Activated CD4-positive, alpha-beta T cell treated with anti-CD3 and anti-CD28 coated beads, Interleukin-2, amount 10 ng/mL, durations not matched to agents 7 days and 5 days (primary cell): ENCODE measurements at regions not wholly inside any gene's neighbourhood (a gene's known extent, or its start where the extent isn't known, plus 50 kb on each side); places are given as distances from the start of the nearest gene placed in this dataset.

ENCODE experiments used
- CTCF ChIA-PET: fragments of 350-600 bp; sonication (Branson Sonifier 250); formaldehyde crosslinking; loops from one replicate; lab custom pipeline; 2021; ENCODE audit warnings: antibody characterized with exemption; lab: Charles Lee
- POLR2A ChIA-PET: fragments of 350-600 bp; sonication (Branson Sonifier 250); formaldehyde crosslinking; loops from one replicate; lab custom pipeline; 2021; ENCODE audit warnings: antibody characterized with exemption; lab: Charles Lee
- DNase-seq: peaks from one replicate; pipeline ENCODE4 v3.0.0-alpha.2; 2020
- H3K27ac Mint-ChIP-seq: one replicate; pipeline ENCODE4 v1.8.0; 2021; ENCODE audit warnings: mild to moderate bottlenecking, moderate library complexity, mixed read lengths
- H3K27me3 Mint-ChIP-seq: one replicate; pipeline ENCODE4 v1.8.0; 2021; ENCODE audit warnings: mixed read lengths
- H3K36me3 Mint-ChIP-seq: one replicate; pipeline ENCODE4 v1.8.0; 2021; ENCODE audit warnings: low read depth, mixed read lengths
- H3K4me1 Mint-ChIP-seq: one replicate; pipeline ENCODE4 v1.8.0; 2021; ENCODE audit warnings: mixed read lengths
- H3K4me3 Mint-ChIP-seq: one replicate; pipeline ENCODE4 v1.8.0; 2021; ENCODE audit warnings: mild to moderate bottlenecking, moderate library complexity, mixed read lengths
- H3K9me3 Mint-ChIP-seq: one replicate; pipeline ENCODE4 v1.8.0; 2021; ENCODE audit warnings: mixed read lengths

DNA sequence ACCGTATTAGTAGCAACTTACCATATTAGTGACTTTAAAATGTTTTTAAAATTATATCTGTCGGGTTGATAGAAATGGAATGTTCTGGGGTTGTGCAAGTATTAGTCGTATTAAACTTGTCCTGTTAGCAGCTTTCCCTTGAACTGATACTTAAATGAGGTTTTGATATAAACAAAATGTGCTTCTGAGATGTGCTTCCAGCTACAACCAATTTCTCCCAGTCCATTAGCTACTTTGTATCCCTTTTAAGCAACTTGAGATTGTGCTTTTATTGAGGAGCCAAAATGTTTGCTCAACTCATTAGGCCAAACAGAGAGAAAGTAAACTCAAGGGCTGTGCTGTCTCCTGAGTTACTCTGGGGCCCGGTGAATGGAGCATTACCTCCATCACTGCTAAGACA lies 255.0 kb upstream of the RBFOX1 start:
- Mint-ChIP-seq H3K36me3 (no peaks in the 10 kb centered on the region), H3K9me3 (peaks cover 11% of the 10 kb centered on the region), H3K4me1 (no peaks in the 10 kb centered on the region), H3K27ac (no peak overlapping the region), H3K27me3 (no peaks in the 10 kb centered on the region), H3K4me3 (no peak overlapping the region)
- no peak for DNase-seq
- ChIA-PET CTCF (no interaction called here), POLR2A (no interaction called here)

DNA sequence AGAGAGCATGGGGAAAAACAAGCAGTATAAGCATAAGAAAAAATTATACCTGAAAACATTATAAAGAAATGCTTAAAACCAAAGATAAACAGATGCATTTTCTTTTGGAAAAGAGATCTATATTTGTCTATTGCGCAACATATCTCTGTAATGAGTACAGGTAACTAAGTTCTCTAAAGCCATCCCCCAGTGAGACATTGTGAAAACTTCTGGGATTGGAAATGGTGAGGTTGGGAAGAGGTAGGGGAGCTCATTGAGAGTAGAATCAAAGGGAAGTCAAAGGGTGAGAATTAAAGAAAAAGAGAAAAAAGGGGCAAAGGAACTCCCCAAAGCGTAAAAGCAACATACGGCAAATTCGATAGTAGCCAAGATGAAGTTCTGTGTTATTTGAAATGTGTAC lies 257.9 kb upstream of the RBFOX1 start:
- POLR2A ChIA-PET = no interaction called here
- H3K4me3 Mint-ChIP-seq = no peak overlapping the region

DNA sequence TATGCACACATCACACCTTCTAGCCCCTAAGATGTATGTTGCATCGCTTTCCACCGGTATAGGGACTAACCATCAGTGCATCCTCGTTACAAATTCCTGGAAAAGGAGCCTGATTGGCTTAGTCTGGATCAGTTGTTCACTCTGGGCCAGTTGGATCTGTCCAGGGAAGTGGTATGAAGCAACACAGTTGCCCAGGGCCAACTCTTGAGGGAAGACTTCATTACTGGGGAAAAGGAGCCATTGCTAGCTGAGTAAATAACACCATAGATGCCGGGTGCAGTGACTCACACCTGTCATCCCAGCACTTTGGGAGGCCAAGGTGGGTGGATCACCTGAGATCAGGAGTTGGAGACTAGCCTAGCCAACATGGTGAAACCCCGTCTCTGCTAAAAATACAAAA lies 275.2 kb upstream of the RBFOX1 start:
- Mint-ChIP-seq H3K9me3 (peaks cover 25% of the 10 kb centered on the region), H3K27me3 (no peaks in the 10 kb centered on the region), H3K36me3 (no peaks in the 10 kb centered on the region), H3K4me1 (no peaks in the 10 kb centered on the region), H3K4me3 (no peak overlapping the region), H3K27ac (no peak overlapping the region)
- POLR2A ChIA-PET = no interaction called here
- CTCF ChIA-PET = no interaction called here
- no peak for DNase-seq

More for the DNA sequence above, 257.9 kb upstream of the RBFOX1 start:
- CTCF ChIA-PET = no interaction called here
- Mint-ChIP-seq H3K27ac (no peak overlapping the region), H3K4me1 (no peaks in the 10 kb centered on the region), H3K9me3 (peaks cover 10% of the 10 kb centered on the region), H3K27me3 (no peaks in the 10 kb centered on the region), H3K36me3 (no peaks in the 10 kb centered on the region)
- DNase-seq = no peak

DNA sequence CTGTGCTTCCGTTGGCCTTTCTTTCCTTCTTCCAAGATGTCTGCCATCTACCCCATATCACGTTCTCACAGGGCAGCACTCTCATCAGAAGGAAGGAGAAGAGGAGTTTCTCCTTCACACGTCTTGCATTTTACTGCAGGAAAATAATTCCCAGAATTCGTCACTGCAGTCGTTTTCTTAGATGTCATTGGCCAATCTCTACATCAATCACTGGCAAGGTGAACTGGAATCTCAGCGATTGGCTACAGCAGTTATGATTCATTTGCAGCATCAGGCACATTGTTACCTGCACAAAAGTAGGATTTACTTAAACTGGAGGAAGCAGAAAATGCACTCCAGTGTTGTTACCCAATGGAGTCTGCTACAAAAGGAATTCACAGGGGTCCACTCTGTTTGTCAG lies 277.2 kb upstream of the RBFOX1 start:
- H3K36me3 Mint-ChIP-seq = no peaks in the 10 kb centered on the region
- CTCF ChIA-PET = no interaction called here
- peaks cover 24% of the 10 kb centered on the region for H3K9me3 Mint-ChIP-seq
- no peaks in the 10 kb centered on the region for H3K4me1 Mint-ChIP-seq
- H3K27me3 Mint-ChIP-seq = no peaks in the 10 kb centered on the region
- H3K27ac Mint-ChIP-seq = no peak overlapping the region
- no peak for DNase-seq
- no peak overlapping the region for H3K4me3 Mint-ChIP-seq
- POLR2A ChIA-PET = no interaction called here

DNA sequence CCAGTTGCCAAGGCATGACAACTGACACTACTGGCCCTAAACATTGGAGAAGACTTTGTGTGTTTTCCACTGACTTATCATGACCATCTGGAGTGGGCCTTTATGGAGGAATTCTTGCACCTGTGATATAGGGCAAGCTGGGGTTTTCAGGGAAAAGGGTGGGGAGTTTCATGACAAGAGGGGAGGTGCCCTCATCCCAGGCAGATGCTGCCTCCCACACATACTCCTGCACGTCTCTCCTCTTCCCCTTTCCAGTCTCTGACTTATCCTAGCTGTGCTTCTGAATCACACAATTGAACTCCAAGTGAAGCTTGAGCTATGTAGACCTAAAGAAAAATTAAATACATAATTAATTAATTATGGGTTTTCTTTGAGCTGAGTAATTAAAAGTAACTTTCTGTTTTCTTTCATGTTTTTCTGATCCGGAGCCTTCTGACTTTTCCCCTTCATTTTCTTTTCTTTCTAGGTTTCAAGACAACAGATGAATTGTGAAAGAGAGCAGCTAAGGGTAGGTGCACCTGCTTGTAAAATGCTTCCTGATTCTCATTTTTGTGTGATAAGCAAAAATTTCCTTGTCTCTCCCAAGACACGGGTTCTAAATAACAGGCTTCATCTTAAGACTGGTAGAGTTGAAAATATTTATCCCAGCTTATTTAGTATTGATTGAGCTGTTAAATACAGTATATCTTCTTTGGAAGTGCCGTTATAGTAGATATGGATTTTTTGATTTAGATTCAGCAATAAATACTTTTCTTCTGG lies 280.9 kb upstream of the RBFOX1 start:
- DNase-seq = no peak
- Mint-ChIP-seq H3K9me3 (peaks cover 16% of the 10 kb centered on the region), H3K27ac (no peak overlapping the region), H3K4me3 (no peak overlapping the region), H3K36me3 (no peaks in the 10 kb centered on the region), H3K27me3 (no peaks in the 10 kb centered on the region), H3K4me1 (no peaks in the 10 kb centered on the region)
- POLR2A ChIA-PET = no interaction called here
- CTCF ChIA-PET = no interaction called here

DNA sequence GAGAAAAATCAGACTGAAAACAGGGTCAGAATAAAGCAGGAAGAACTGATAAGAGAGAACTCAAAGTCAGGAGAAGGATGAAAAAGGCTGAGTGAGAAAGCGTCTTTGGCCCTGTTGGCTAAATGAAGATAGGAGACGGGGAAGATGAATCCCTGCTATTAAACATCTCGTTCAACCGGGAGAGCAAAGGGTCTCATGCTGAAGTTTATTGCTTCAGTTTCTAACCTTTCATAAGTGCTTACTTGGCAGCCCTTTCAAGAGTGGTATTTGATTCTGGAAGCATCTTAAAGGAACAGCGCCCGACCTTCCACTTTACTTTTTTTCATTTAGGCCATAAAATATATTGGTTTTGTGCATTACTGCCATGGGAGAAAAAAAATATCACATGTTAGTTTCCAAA lies 288.3 kb upstream of the RBFOX1 start:
- H3K9me3 Mint-ChIP-seq = peaks cover 9% of the 10 kb centered on the region
- no peaks in the 10 kb centered on the region for H3K27me3 Mint-ChIP-seq
- no peak overlapping the region for H3K27ac Mint-ChIP-seq
- H3K36me3 Mint-ChIP-seq = no peaks in the 10 kb centered on the region
- POLR2A ChIA-PET = no interaction called here
- no peaks in the 10 kb centered on the region for H3K4me1 Mint-ChIP-seq
- no peak for DNase-seq
- CTCF ChIA-PET = no interaction called here
- no peak overlapping the region for H3K4me3 Mint-ChIP-seq

DNA sequence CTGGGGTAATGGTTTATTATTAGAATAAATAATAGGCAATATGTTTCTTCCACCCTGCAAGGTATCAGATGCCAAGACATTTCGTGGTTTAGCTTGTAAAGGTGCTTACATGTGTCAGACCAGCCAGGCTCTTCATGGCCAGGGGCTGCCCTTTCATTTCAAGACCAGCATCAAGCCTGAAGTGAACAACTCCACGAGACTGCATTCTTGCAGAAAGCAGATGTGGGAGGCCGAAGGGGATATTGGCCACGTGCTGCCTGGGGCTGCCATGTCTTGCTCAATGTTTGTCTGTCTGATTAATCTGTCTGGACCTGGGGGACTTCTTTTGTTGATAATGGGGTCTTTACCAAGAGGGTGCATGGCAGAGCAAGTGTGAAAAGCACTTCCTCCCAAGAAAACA lies 294.2 kb upstream of the RBFOX1 start:
- Mint-ChIP-seq H3K27ac (no peak overlapping the region), H3K4me3 (no peak overlapping the region), H3K4me1 (no peaks in the 10 kb centered on the region), H3K27me3 (no peaks in the 10 kb centered on the region), H3K9me3 (peaks cover 4% of the 10 kb centered on the region), H3K36me3 (no peaks in the 10 kb centered on the region)
- ChIA-PET POLR2A (no interaction called here), CTCF (no interaction called here)
- no peak for DNase-seq

DNA sequence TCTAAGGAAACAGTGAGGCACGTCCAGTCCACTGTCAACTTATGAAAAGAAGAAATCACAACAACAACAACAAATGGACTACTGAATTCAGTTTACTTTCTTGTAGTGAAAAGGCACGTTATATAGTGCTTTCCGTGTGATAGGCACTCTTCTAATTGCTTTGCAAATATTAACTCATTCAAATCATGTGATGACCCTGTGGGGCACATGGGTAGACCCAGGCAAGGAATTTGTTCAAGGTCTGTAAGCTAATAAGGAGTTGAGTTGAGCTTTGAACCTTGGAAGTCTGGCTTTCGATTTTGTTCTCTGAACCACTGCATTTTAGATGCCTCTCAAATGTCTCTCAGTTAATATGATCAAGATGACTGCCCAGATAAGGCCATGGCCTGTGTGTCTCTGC lies 295.1 kb upstream of the RBFOX1 start:
- Mint-ChIP-seq H3K27ac (no peak overlapping the region), H3K27me3 (no peaks in the 10 kb centered on the region), H3K4me3 (no peak overlapping the region), H3K9me3 (peaks cover 4% of the 10 kb centered on the region), H3K36me3 (no peaks in the 10 kb centered on the region), H3K4me1 (no peaks in the 10 kb centered on the region)
- no peak for DNase-seq
- POLR2A ChIA-PET = no interaction called here
- CTCF ChIA-PET = interaction anchor here (0.6 to 0.8 kb wide), 2 partner anchors 10 to 951 kb away, joined by 4 read pairs; no protein-coding TSS in a partner anchor

DNA sequence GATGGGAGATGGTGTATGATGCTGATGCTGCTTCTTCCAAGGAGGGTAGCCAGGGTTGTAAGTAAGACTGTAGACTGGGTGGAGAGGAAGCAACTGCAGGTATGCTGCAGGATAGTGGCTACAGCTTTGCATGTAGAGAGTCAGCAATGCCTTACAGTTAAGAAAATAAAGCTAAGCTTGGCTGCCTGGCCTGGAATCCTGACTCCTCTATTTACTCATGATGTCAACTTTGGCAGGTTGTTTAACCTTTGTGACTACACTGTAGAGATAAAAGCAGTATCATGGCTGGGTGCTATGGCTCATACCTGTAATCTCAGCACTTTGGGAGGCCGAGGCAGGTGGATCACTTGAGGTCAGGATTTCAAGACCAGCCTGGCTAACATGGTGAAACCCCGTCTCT lies 301.6 kb upstream of the RBFOX1 start:
- CTCF ChIA-PET = no interaction called here
- POLR2A ChIA-PET = no interaction called here
- Mint-ChIP-seq H3K36me3 (no peaks in the 10 kb centered on the region), H3K9me3 (peaks cover 8% of the 10 kb centered on the region), H3K4me1 (no peaks in the 10 kb centered on the region), H3K27ac (no peak overlapping the region), H3K27me3 (no peaks in the 10 kb centered on the region), H3K4me3 (no peak overlapping the region)
- DNase-seq = no peak

DNA sequence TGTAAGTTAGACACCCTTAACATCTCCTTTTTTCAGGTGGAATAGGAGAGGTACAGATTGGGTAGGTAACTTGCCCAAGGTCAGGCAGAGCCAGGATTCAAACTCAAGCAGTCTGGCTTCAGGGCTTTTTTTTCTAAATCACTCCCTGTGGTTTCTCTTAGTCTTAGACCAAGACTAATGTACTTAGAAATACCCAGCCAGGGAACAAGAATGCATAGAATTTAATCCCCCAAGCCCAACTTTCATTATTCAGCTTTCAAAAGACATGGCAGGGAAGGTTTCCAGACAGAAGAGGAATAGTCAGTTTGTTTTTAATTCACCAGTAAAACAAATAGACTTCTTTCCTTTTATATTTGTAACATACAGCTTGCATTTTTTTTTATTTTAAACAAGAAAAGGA lies 305.2 kb upstream of the RBFOX1 start:
- no peaks in the 10 kb centered on the region for H3K27me3 Mint-ChIP-seq
- ChIA-PET CTCF (interaction anchor here (0.5 to 1.2 kb wide), 2 partner anchors 10 to 402 kb away, joined by 4 to 5 read pairs; no protein-coding TSS in a partner anchor), POLR2A (no interaction called here)
- H3K4me1 Mint-ChIP-seq = no peaks in the 10 kb centered on the region
- peaks cover 4% of the 10 kb centered on the region for H3K9me3 Mint-ChIP-seq
- no peaks in the 10 kb centered on the region for H3K36me3 Mint-ChIP-seq
- H3K27ac Mint-ChIP-seq = no peak overlapping the region
- DNase-seq = no peak
- H3K4me3 Mint-ChIP-seq = no peak overlapping the region

DNA sequence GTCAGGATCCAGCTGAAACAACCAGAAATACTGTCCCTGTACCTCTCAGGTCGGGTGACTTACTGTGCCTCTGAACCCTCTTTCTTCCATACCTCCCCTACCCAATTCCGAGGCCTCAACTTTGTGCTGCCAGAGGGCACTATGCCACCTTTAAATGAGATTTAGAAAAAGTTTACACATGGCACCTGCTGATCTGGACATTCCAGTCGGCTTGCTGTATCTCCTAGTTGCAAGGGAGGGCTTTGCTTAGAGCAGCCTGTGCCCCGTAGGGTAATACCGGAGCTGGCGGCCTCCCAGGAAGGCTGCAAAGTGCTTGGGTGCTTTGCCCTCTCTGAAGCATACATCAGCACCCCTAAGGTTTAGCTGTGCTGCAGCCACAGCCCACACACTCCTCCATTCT lies 306.0 kb upstream of the RBFOX1 start:
- Mint-ChIP-seq H3K4me1 (no peaks in the 10 kb centered on the region), H3K36me3 (no peaks in the 10 kb centered on the region), H3K9me3 (peaks cover 4% of the 10 kb centered on the region), H3K27me3 (no peaks in the 10 kb centered on the region), H3K27ac (no peak overlapping the region), H3K4me3 (no peak overlapping the region)
- ChIA-PET POLR2A (no interaction called here), CTCF (interaction anchor here (1.2 kb wide), 1 partner anchor 11 kb away, joined by 4 read pairs; no protein-coding TSS in a partner anchor)
- no peak for DNase-seq

DNA sequence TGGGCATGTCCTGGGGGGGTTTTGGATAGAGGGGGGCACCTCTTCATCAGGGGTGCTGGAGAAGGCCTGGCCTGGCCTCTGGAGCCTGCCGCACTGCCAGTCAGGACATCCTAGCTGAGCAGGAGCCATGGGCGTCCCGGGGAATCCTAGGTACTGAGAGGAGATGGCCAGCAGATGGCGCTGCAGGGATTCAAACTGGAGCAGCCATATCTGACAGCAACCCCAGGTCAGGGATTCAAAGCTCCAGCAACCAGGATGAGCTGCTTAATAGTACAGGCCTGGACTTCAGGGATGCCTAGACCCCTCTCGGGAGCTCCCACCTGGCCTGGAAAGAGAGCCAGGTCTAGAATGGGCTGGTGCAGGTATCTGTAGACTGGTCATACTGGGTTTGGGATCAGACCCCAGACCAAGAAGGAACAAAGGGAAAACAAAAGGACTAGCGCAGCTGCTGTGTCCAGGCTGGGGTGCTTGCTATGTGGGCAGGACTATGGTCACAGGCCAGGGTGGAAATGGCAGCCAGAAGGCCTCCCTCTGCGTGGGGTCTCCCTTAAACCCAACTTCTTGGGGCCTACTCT lies 306.9 kb upstream of the RBFOX1 start:
- H3K36me3 Mint-ChIP-seq = no peaks in the 10 kb centered on the region
- no peaks in the 10 kb centered on the region for H3K27me3 Mint-ChIP-seq

DNA sequence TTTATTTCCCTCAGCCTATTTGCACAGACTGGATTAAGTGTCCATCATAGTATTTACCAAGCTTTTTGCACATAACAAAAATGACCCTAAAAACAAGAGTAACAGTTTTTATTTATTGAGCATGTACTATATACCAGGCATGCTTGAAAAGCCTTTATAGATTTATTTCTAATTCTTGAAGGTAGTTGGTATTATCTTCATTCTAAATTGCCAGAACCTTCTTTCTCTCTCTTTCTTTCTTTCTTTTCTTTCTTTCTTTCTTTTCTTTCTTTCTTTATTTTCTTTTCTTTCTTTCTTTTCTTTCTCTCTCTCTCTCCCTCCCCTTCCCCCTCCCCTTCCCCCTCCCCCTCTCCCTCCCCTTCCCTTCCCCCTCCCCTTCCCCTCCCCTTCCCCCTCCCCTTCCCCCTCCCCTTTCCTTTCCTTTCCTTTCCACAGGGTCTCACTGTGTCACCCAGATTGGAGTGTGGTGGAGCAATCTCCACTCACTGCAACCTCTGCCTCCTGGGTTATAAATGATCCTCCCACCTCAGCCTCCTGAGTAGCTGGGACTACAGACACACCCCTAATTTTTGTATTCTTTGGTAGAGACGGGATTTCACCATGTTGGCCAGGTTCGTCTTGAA lies 310.9 kb upstream of the RBFOX1 start:
- Mint-ChIP-seq H3K4me1 (no peaks in the 10 kb centered on the region), H3K4me3 (no peak overlapping the region), H3K9me3 (peaks cover 12% of the 10 kb centered on the region), H3K27me3 (no peaks in the 10 kb centered on the region), H3K27ac (no peak overlapping the region), H3K36me3 (no peaks in the 10 kb centered on the region)
- ChIA-PET POLR2A (no interaction called here), CTCF (no interaction called here)
- DNase-seq = no peak

More for the DNA sequence above, 306.9 kb upstream of the RBFOX1 start:
- H3K4me3 Mint-ChIP-seq = no peak overlapping the region
- ChIA-PET POLR2A (no interaction called here), CTCF (no interaction called here)
- no peak overlapping the region for H3K27ac Mint-ChIP-seq
- peak; percentile 36 for DNase-seq
- no peaks in the 10 kb centered on the region for H3K4me1 Mint-ChIP-seq
- H3K9me3 Mint-ChIP-seq = peaks cover 4% of the 10 kb centered on the region
